Neutrophil (primary cell): ENCODE measurements at regions not wholly inside any gene's neighbourhood (a gene's known extent, or its start where the extent isn't known, plus 50 kb on each side); places are given as distances from the start of the nearest gene placed in this dataset.

Experiments used
- H3K27ac ChIP-seq: fragments of 200-600 bp; sonication (generic); 2 replicates; pipeline ENCODE4 v1.5.1; 2016; ENCODE audit warnings: mild to moderate bottlenecking, moderate library complexity
- H3K27me3 ChIP-seq: fragments of 200-600 bp; sonication (generic); 2 replicates; pipeline ENCODE4 v1.6.0; 2016; ENCODE audit warnings: mild to moderate bottlenecking
- H3K36me3 ChIP-seq: fragments of 200-600 bp; sonication (generic); 2 replicates; pipeline ENCODE4 v1.5.1; 2017
- H3K4me1 ChIP-seq, 2 experiments: fragments of 200-600 bp in 1 of 2; sonication (generic) in 1 of 2; 1 replicate in 1 of 2; 2 replicates in 1 of 2; pipeline versions ENCODE4 v1.5.1 to v1.6.1; 2013 to 2016; ENCODE audit warnings: low read depth in 1 of 2, low read length in 1 of 2, mild to moderate bottlenecking in 1 of 2, moderate library complexity in 1 of 2; ENCODE audit not compliant: control insufficient read depth in 1 of 2, insufficient read depth in 1 of 2
- H3K4me3 ChIP-seq, 2 experiments: fragments of 200-600 bp in 1 of 2; sonication (generic) in 1 of 2; 1 replicate in 1 of 2; 2 replicates in 1 of 2; pipeline ENCODE4 v1.5.1; 2013 to 2016; ENCODE audit warnings: low read depth in 1 of 2, low read length in 1 of 2, mild to moderate bottlenecking in 1 of 2, moderate library complexity in 1 of 2
- H3K9me3 ChIP-seq: fragments of 200-600 bp; sonication (generic); 2 replicates; pipeline ENCODE4 v1.5.1; 2016
- CTCF ChIP-seq: fragments of 200-600 bp; sonication (generic); IDR thresholded peaks from 2 replicates; pipeline ENCODE4 v1.5.1; 2016; ENCODE audit warnings: antibody characterized with exemption

DNA sequence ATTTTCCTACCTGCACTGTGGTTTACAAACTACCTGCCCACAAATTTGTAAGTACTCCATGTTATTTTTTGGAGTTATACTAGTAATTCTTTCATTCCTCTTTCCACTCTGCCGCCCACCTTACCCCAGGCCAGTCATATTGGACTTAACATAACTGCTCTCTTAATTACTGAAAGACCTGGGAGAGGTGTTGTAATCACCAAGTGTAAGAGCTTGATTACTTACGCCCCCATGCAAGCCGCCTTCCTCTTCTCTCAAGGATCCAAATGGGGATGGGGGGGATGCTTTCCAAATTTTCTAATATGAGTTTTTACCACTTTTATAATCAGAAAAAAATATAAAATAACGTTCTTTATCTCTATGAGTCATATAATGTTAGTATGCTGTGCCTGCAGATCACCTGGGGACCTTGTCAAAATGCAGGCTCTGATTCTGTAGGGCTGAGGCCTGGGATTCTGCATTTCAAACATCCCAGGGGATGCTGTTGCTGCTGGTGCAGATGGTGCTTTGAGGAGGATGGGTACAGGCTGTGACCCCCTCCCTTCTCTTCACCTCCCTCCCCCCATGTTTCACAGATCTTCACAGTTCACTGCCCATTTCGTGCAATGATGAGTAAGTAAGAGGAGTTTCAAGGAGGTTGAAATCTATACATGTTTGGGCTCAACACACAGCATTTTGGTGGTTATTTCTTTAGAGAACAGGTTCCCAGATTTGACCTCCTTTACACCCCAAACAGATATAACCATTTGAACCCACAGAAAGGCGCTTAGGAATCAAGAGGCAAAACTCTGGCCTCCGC lies 87.3 kb downstream of the SEC61B start:
- H3K4me3 ChIP-seq, result no peak overlapping the region
- H3K27ac ChIP-seq, result no peak overlapping the region
- H3K9me3 ChIP-seq, result no peaks in the 10 kb centered on the region
- no peak for TF ChIP-seq CTCF
- no peaks in the 10 kb centered on the region for H3K4me1 ChIP-seq
- H3K27me3 ChIP-seq, result no peaks in the 10 kb centered on the region
- H3K36me3 ChIP-seq, result no peaks in the 10 kb centered on the region

DNA sequence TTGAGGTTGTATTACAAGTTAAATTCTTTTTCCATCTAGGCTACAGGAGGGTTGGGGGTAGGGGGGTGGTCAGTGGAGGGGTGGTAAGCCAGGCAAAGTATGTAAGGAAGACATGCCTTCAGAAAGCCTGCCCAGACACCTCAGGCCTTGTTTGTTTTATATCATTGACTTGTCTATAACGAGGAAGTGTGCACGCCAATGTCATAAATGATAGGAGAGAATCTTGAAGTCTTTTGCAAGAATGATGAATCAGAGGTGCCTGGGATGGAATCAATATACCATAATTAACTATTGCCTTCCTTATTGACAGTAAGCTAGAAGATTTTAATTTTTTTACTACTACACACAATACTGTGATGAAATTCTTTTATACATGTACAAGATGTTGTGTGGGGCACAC lies 90.7 kb downstream of the SEC61B start:
- H3K4me3 ChIP-seq, result no peak overlapping the region
- TF ChIP-seq CTCF, result no peak
- no peak overlapping the region for H3K27ac ChIP-seq
- H3K27me3 ChIP-seq, result no peaks in the 10 kb centered on the region
- H3K36me3 ChIP-seq, result no peaks in the 10 kb centered on the region
- H3K9me3 ChIP-seq, result no peaks in the 10 kb centered on the region
- H3K4me1 ChIP-seq, result no peaks in the 10 kb centered on the region

- no peak for TF ChIP-seq CTCF
- no peak overlapping the region for H3K4me3 ChIP-seq
- H3K36me3 ChIP-seq, result no peaks in the 10 kb centered on the region
- no peaks in the 10 kb centered on the region for H3K9me3 ChIP-seq
- peaks cover 19% of the 10 kb centered on the region for H3K27me3 ChIP-seq
- no peaks in the 10 kb centered on the region for H3K4me1 ChIP-seq
- no peak overlapping the region for H3K27ac ChIP-seq
These were observed 97.0 kb downstream of the SEC61B start for GRCh38 chr9:99319048-99319447.

- peaks cover 19% of the 10 kb centered on the region for H3K27me3 ChIP-seq
- no peak for TF ChIP-seq CTCF
- H3K27ac ChIP-seq, result no peak overlapping the region
- H3K4me3 ChIP-seq, result no peak overlapping the region
- H3K4me1 ChIP-seq, result no peaks in the 10 kb centered on the region
- no peaks in the 10 kb centered on the region for H3K36me3 ChIP-seq
- H3K9me3 ChIP-seq, result no peaks in the 10 kb centered on the region
These were observed 100.2 kb downstream of the SEC61B start for GRCh38 chr9:99322299-99322698.

GRCh38 chr9:99326112-99326916 lies 104.2 kb downstream of the SEC61B start:
- TF ChIP-seq CTCF, result no peak
- no peak overlapping the region for H3K27ac ChIP-seq
- no peaks in the 10 kb centered on the region for H3K4me1 ChIP-seq
- no peaks in the 10 kb centered on the region for H3K9me3 ChIP-seq
- H3K4me3 ChIP-seq, result no peak overlapping the region
- H3K27me3 ChIP-seq, result peaks cover 13% of the 10 kb centered on the region
- H3K36me3 ChIP-seq, result no peaks in the 10 kb centered on the region
